Medulla oblongata (tissue), 1 donor: ENCODE measurements at regions not wholly inside any gene's neighbourhood (a gene's known extent, or its start where the extent isn't known, plus 50 kb on each side); places are given as distances from the start of the nearest gene placed in this dataset.

ENCODE experiments used
- DNase-seq: peaks from one replicate; pipeline ENCODE4 v3.0.0-alpha.2; 2015; ENCODE audit errors: extremely low spot score

GRCh38 chr12:65517656-65518210 is 239.2 kb downstream of the MSRB3 start:
- no peak for DNase-seq

GRCh38 chr12:65518771-65519170 is 240.3 kb downstream of the MSRB3 start:
- no peak for DNase-seq

GRCh38 chr12:65520658-65521057 is 242.2 kb downstream of the MSRB3 start:
- no peak for DNase-seq

- DNase-seq, result no peak
Observed at GRCh38 chr12:65522956-65523860, 244.7 kb downstream of the MSRB3 start.

GRCh38 chr12:65524666-65525065 is 246.2 kb downstream of the MSRB3 start:
- no peak for DNase-seq

- DNase-seq, result no peak
Observed at GRCh38 chr12:65525491-65526141, 247.1 kb downstream of the MSRB3 start.

- no peak for DNase-seq
Observed at GRCh38 chr12:65526311-65526710, 247.8 kb downstream of the MSRB3 start.

- no peak for DNase-seq
Observed at GRCh38 chr12:65528127-65528526, 249.6 kb downstream of the MSRB3 start.

- DNase-seq, result no peak
Observed at GRCh38 chr12:65529106-65529505, 250.6 kb downstream of the MSRB3 start.

GRCh38 chr12:65529771-65530435 is 251.4 kb downstream of the MSRB3 start:
- DNase-seq, result no peak

- DNase-seq, result no peak
Observed at GRCh38 chr12:65532162-65532561, 253.7 kb downstream of the MSRB3 start.

- no peak for DNase-seq
Observed at GRCh38 chr12:65532764-65533163, 254.3 kb downstream of the MSRB3 start.

GRCh38 chr12:65533177-65533883 is 254.8 kb downstream of the MSRB3 start:
- DNase-seq, result no peak

- DNase-seq, result no peak
Observed at GRCh38 chr12:65534238-65534841, 255.9 kb downstream of the MSRB3 start.

- no peak for DNase-seq
Observed at GRCh38 chr12:65535946-65536345, 257.5 kb downstream of the MSRB3 start.

- no peak for DNase-seq
Observed at GRCh38 chr12:65536351-65536750, 257.9 kb downstream of the MSRB3 start.

GRCh38 chr12:65536876-65537681 is 258.6 kb downstream of the MSRB3 start:
- no peak for DNase-seq

GRCh38 chr12:65537978-65538377 is 259.5 kb downstream of the MSRB3 start:
- DNase-seq, result no peak

- no peak for DNase-seq
Observed at GRCh38 chr12:65539023-65539422, 260.5 kb downstream of the MSRB3 start.

GRCh38 chr12:65540140-65540539 is 261.7 kb downstream of the MSRB3 start:
- no peak for DNase-seq
